Sigmoid colon (tissue), 4 donors: ENCODE measurements at regions not wholly inside any gene's neighbourhood (a gene's known extent, or its start where the extent isn't known, plus 50 kb on each side); places are given as distances from the start of the nearest gene placed in this dataset.

Experiments used
- EP300 ChIP-seq, 4 donors: sonication (generic); formaldehyde crosslinking; IDR thresholded peaks; one replicate each; pipeline ENCODE4 v1.6.1; 2017; ENCODE audit warnings: antibody characterized with exemption in 4 of 4
- POLR2A ChIP-seq, 2 donors: fragments of 450-650 bp; IDR thresholded peaks; one replicate each; pipeline ENCODE4 v1.6.1; 2016; ENCODE audit warnings: antibody characterized with exemption in 2 of 2, mild to moderate bottlenecking in 2 of 2, moderate library complexity in 2 of 2
- POLR2AphosphoS5 ChIP-seq, 4 donors: sonication (generic); formaldehyde crosslinking; IDR thresholded peaks; one replicate each; pipeline ENCODE4 v1.6.1; 2017; ENCODE audit warnings: antibody characterized with exemption in 4 of 4
- TF ChIP-seq, protein P1 (sequence below), 4 experiments: fragments of 450-650 bp in 3 of 4; fragments of 200-600 bp in 1 of 4; IDR thresholded peaks; one replicate each; pipeline ENCODE4 v1.5.1; 2016 to 2019; ENCODE audit warnings: antibody characterized with exemption in 4 of 4, mild to moderate bottlenecking in 3 of 4, moderate library complexity in 2 of 4

DNA sequence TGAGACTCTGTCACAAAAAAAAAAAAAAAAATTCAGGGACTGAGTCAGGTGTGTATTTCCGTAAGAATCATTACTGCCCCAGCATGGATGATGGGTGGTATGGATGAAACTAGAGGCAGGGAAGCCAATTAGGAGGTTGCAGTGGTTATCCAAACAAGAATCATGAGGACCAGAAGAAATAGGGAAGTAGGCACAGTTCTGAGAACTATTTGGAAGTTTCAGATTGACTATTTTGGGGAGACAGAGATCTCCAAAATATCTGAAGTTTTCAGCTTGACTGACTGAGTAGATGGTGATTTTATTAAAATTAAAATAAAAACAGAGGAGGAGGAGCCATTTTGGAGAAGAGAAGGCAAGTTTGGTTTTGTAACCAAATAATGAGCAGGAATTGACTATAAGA lies 119.4 kb upstream of the NRBF2 start:
- TF ChIP-seq, protein P1, sequence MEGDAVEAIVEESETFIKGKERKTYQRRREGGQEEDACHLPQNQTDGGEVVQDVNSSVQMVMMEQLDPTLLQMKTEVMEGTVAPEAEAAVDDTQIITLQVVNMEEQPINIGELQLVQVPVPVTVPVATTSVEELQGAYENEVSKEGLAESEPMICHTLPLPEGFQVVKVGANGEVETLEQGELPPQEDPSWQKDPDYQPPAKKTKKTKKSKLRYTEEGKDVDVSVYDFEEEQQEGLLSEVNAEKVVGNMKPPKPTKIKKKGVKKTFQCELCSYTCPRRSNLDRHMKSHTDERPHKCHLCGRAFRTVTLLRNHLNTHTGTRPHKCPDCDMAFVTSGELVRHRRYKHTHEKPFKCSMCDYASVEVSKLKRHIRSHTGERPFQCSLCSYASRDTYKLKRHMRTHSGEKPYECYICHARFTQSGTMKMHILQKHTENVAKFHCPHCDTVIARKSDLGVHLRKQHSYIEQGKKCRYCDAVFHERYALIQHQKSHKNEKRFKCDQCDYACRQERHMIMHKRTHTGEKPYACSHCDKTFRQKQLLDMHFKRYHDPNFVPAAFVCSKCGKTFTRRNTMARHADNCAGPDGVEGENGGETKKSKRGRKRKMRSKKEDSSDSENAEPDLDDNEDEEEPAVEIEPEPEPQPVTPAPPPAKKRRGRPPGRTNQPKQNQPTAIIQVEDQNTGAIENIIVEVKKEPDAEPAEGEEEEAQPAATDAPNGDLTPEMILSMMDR (IDR thresholded peaks at IDR 0.05): no peak
- TF ChIP-seq POLR2A (IDR thresholded peaks at IDR 0.05): no peak
- no peak for TF ChIP-seq EP300 (IDR thresholded peaks at IDR 0.05)
- no peak for TF ChIP-seq POLR2AphosphoS5 (IDR thresholded peaks at IDR 0.05)
